Caco-2 (cell line): ENCODE measurements at regions not wholly inside any gene's neighbourhood (a gene's known extent, or its start where the extent isn't known, plus 50 kb on each side); places are given as distances from the start of the nearest gene placed in this dataset.

Source experiments
- BruUV-seq: library from RNA; stranded (reverse); fragments of 400-500 nt; replicated peaks from 2 replicates; lab custom pipeline; 2021; lab: Mats Ljungman, UMichigan
- CTCF ChIA-PET: fragments of 300-600 bp; sonication (Branson Sonifier 250); formaldehyde crosslinking; loops from one replicate; lab custom pipeline; 2022; ENCODE audit warnings: antibody characterized with exemption; lab: Charles Lee
- POLR2A ChIA-PET: fragments of 300-600 bp; sonication (Branson Sonifier 250); formaldehyde crosslinking; loops from one replicate; lab custom pipeline; 2022; ENCODE audit warnings: antibody characterized with exemption; lab: Charles Lee
- DNase-seq, 2 experiments: peaks; one replicate each; pipeline versions ENCODE4 v3.0.0 to v3.0.0-alpha.2; 2020 to 2022
- H3K27me3 ChIP-seq: replicated peaks from 2 replicates; pipeline ENCODE4 v1.6.0; 2011; ENCODE audit warnings: low read length; ENCODE audit not compliant: control insufficient read depth, insufficient read depth
- H3K36me3 ChIP-seq: 2 replicates; pipeline ENCODE4 v1.5.1; 2011; ENCODE audit warnings: low read length; ENCODE audit not compliant: control insufficient read depth, insufficient read depth
- H3K4me1 ChIP-seq: fragments of 250-450 bp; sonication (Bioruptor Pico); 2 replicates; pipeline ENCODE4 v1.5.1; 2020; ENCODE audit warnings: mild to moderate bottlenecking
- H3K4me3 ChIP-seq: 2 replicates; pipeline ENCODE4 v1.5.1; 2011; ENCODE audit warnings: low read depth, mild to moderate bottlenecking, control low read depth, low read length
- H3K9me3 ChIP-seq: fragments of 250-450 bp; sonication (Bioruptor Pico); 2 replicates; pipeline ENCODE4 v1.5.1; 2020; ENCODE audit warnings: mild to moderate bottlenecking, moderate library complexity
- H3K27ac Mint-ChIP-seq: one replicate; pipeline ENCODE4 v1.8.0; 2022; ENCODE audit warnings: mixed read lengths; ENCODE audit not compliant: unreplicated experiment
- H3K27me3 Mint-ChIP-seq: one replicate; pipeline ENCODE4 v1.8.0; 2022; ENCODE audit warnings: mixed read lengths; ENCODE audit not compliant: insufficient read depth, unreplicated experiment
- H3K36me3 Mint-ChIP-seq: one replicate; pipeline ENCODE4 v1.8.0; 2022; ENCODE audit warnings: mild to moderate bottlenecking, mixed read lengths; ENCODE audit not compliant: insufficient read depth, unreplicated experiment
- H3K4me1 Mint-ChIP-seq: one replicate; pipeline ENCODE4 v1.8.0; 2022; ENCODE audit warnings: low read depth, mixed read lengths; ENCODE audit not compliant: unreplicated experiment
- H3K4me3 Mint-ChIP-seq: one replicate; pipeline ENCODE4 v1.8.0; 2022; ENCODE audit warnings: mild to moderate bottlenecking, moderate library complexity, mixed read lengths; ENCODE audit not compliant: unreplicated experiment
- H3K9me3 Mint-ChIP-seq: one replicate; pipeline ENCODE4 v1.8.0; 2022; ENCODE audit warnings: mixed read lengths; ENCODE audit not compliant: unreplicated experiment
- CTCF ChIP-seq, 2 experiments: fragments of 200-600 bp in 1 of 2; IDR thresholded peaks; 1 replicate in 1 of 2; 2 replicates in 1 of 2; pipeline versions ENCODE4 v1.5.1 to v1.8.0; 2011 to 2022; ENCODE audit warnings: antibody characterized with exemption in 1 of 2, control low read depth in 1 of 2, inconsistent platforms in 1 of 2, low read depth in 1 of 2, low read length in 1 of 2, mild to moderate bottlenecking in 1 of 2, moderate library complexity in 1 of 2; ENCODE audit not compliant: insufficient read depth in 1 of 2, severe bottlenecking in 1 of 2, unreplicated experiment in 1 of 2
- intact Hi-C: fragments of 100-400 bp; cut with micrococcal nuclease; formaldehyde crosslinking; loops from one replicate; pipeline ENCODE4 v1.10.0; 2022; ENCODE audit not compliant: unreplicated experiment

- peaks cover 11% of the 10 kb centered on the region for H3K27me3 Mint-ChIP-seq
- BruUV-seq, result no TSS peak
- H3K27ac Mint-ChIP-seq, result no peak overlapping the region
- POLR2A ChIA-PET, result no interaction called here
- H3K9me3 Mint-ChIP-seq, result no peaks in the 10 kb centered on the region
- H3K9me3 ChIP-seq, result no peaks in the 10 kb centered on the region
- no peaks in the 10 kb centered on the region for H3K36me3 ChIP-seq
- H3K4me3 ChIP-seq, result no peak overlapping the region
- no peak overlapping the region for H3K4me3 Mint-ChIP-seq
- DNase-seq, result no peak
- intact Hi-C loops, result no loop called here
- H3K4me1 ChIP-seq, result no peaks in the 10 kb centered on the region
- no peaks in the 10 kb centered on the region for H3K4me1 Mint-ChIP-seq
- H3K27me3 ChIP-seq, result no peaks in the 10 kb centered on the region
- no peak for TF ChIP-seq CTCF (IDR thresholded peaks at IDR 0.05; ENCODE audit: insufficient read depth in 1 of 2, low read depth in 1 of 2, low read length in 1 of 2, severe bottlenecking in 1 of 2, unreplicated experiment in 1 of 2)
- H3K36me3 Mint-ChIP-seq, result no peaks in the 10 kb centered on the region
- CTCF ChIA-PET, result no interaction called here
Observed at GRCh38 chrX:15989716-15990115, 133.6 kb upstream of the GRPR start.

DNA sequence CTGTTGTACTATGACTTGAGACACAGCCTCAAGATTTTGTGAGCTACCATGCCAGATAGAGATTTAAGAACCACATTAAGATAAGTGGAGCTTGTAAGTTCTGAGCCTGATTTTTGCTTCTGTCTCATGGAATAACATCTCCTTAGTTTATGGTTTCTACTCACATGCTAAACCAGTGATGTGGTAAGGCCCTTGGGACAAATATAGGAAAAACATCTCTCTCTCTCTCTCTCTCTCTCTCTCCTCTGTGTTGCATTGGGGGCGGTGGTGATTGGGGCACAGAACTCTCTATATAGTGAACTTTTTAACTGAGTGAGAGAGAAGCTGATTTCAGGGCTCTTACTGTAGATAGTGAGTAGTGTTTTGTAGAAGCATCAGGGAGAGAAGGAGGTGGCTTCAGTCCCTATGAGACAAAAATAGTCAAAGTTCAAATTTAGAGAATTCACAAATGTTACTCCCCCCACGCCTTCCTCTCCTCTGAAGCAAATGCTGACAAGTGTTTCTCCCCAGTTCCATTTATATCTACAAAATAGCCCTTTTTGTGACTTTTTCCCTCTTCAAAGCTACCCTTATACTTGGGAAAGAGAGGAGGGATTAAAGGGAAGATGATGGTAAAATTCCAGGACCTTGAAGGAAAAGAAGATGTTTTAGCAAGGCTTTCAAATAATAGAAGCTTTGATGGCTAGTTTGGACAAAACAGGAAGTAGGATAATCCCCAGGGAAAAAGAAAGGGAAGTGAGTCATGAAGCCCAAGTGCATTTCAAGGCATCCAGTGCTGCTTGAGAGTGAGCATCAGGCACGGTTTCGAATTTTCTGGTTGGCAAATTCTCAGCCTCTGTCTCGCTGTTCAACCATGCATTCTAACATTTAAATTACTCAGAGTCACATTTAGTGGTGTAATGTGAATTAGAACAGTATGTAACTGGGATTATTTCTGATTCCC is 134.3 kb upstream of the AP1S2 start:
- ChIA-PET CTCF (no interaction called here), POLR2A (no interaction called here)
- Mint-ChIP-seq H3K9me3 (no peaks in the 10 kb centered on the region), H3K27ac (no peak overlapping the region), H3K4me3 (no peak overlapping the region), H3K27me3 (peaks cover 6% of the 10 kb centered on the region), H3K4me1 (no peaks in the 10 kb centered on the region), H3K36me3 (no peaks in the 10 kb centered on the region)
- Histone ChIP-seq H3K36me3 (no peaks in the 10 kb centered on the region), H3K27me3 (no peaks in the 10 kb centered on the region), H3K9me3 (no peaks in the 10 kb centered on the region), H3K4me3 (no peak overlapping the region), H3K4me1 (no peaks in the 10 kb centered on the region)
- no peak for DNase-seq
- no peak for TF ChIP-seq CTCF (IDR thresholded peaks at IDR 0.05; ENCODE audit: insufficient read depth in 1 of 2, low read depth in 1 of 2, low read length in 1 of 2, severe bottlenecking in 1 of 2, unreplicated experiment in 1 of 2)
- intact Hi-C loops, result no loop called here
- no TSS peak for BruUV-seq

- Mint-ChIP-seq H3K4me3 (no peak overlapping the region), H3K27ac (no peak overlapping the region), H3K27me3 (peaks cover 3% of the 10 kb centered on the region), H3K4me1 (no peaks in the 10 kb centered on the region), H3K9me3 (no peaks in the 10 kb centered on the region), H3K36me3 (no peaks in the 10 kb centered on the region)
- no peaks in the 10 kb centered on the region for H3K27me3 ChIP-seq
- CTCF ChIA-PET, result no interaction called here
- TF ChIP-seq CTCF (IDR thresholded peaks at IDR 0.05; ENCODE audit: insufficient read depth in 1 of 2, low read depth in 1 of 2, low read length in 1 of 2, severe bottlenecking in 1 of 2, unreplicated experiment in 1 of 2), result no peak
- no peak overlapping the region for H3K4me3 ChIP-seq
- POLR2A ChIA-PET, result no interaction called here
- H3K9me3 ChIP-seq, result no peaks in the 10 kb centered on the region
- BruUV-seq, result no TSS peak
- H3K4me1 ChIP-seq, result no peaks in the 10 kb centered on the region
- intact Hi-C loops, result no loop called here
- DNase-seq, result no peak
- H3K36me3 ChIP-seq, result no peaks in the 10 kb centered on the region
Observed at GRCh38 chrX:15985937-15986336, 131.3 kb upstream of the AP1S2 start.
